ENCODE measurements at regions not wholly inside any gene's neighbourhood (a gene's known extent, or its start where the extent isn't known, plus 50 kb on each side); places are given as distances from the start of the nearest gene placed in this dataset.

GRCh38 chr18:6638447-6638846 lies 91.1 kb upstream of the ARHGAP28 start:
- no peaks in the 10 kb centered on the region for H3K9me3 ChIP-seq (ENCODE audit: control insufficient read depth, low read length)
- no peak overlapping the region for H3K4me3 ChIP-seq (ENCODE audit: insufficient read depth, low read depth, low read length)
- peaks cover 5% of the 10 kb centered on the region for H3K4me1 ChIP-seq (ENCODE audit: control insufficient read depth, insufficient read depth, low read length)
- 90 to 96% methylated on average over 3 to 5 of the region's 5 CpGs for WGBS, 2 experiments
- H3K27ac ChIP-seq (ENCODE audit: insufficient read depth, low read depth, low read length, poor library complexity, severe bottlenecking) = no peak overlapping the region
- no peaks in the 10 kb centered on the region for H3K27me3 ChIP-seq (ENCODE audit: control insufficient read depth, insufficient read depth, low read length, poor library complexity, severe bottlenecking)
- no peaks in the 10 kb centered on the region for H3K36me3 ChIP-seq (ENCODE audit: control insufficient read depth, insufficient read depth, low read length)

DNA sequence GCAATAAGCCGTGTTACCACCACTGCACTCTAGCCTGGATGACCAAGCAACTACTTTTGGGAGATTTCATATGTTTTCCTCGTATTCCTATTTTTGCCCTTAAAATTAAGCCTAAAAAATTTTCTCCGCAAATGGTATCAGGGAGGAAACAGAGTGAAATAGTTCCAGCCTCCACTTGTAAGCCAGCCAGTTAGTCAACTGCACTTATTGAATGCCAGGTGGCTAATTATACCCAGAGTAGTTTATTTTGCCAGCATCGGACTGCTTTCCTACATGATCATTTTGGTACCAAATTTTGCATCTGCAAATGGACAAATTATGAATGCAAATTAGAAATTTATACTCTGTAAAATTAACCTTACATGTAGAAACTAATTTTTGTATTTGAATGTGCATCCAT lies 90.2 kb upstream of the ARHGAP28 start:
- Histone ChIP-seq H3K4me3 (ENCODE audit: insufficient read depth, low read depth, low read length) (no peak overlapping the region), H3K4me1 (ENCODE audit: control insufficient read depth, insufficient read depth, low read length) (no peaks in the 10 kb centered on the region), H3K9me3 (ENCODE audit: control insufficient read depth, low read length) (peaks cover 4% of the 10 kb centered on the region), H3K27ac (ENCODE audit: insufficient read depth, low read depth, low read length, poor library complexity, severe bottlenecking) (no peak overlapping the region), H3K27me3 (ENCODE audit: control insufficient read depth, insufficient read depth, low read length, poor library complexity, severe bottlenecking) (no peaks in the 10 kb centered on the region), H3K36me3 (ENCODE audit: control insufficient read depth, insufficient read depth, low read length) (no peaks in the 10 kb centered on the region)
- 91 to 93% methylated on average over 4 of the region's 4 CpGs for WGBS, 2 experiments

- no peak overlapping the region for H3K4me3 ChIP-seq (ENCODE audit: insufficient read depth, low read depth, low read length)
- 62 to 63% methylated on average over 7 to 9 of the region's 10 CpGs for WGBS, 2 experiments
- H3K9me3 ChIP-seq (ENCODE audit: control insufficient read depth, low read length) = peaks cover 4% of the 10 kb centered on the region
- H3K27me3 ChIP-seq (ENCODE audit: control insufficient read depth, insufficient read depth, low read length, poor library complexity, severe bottlenecking) = no peaks in the 10 kb centered on the region
- no peak overlapping the region for H3K27ac ChIP-seq (ENCODE audit: insufficient read depth, low read depth, low read length, poor library complexity, severe bottlenecking)
- no peaks in the 10 kb centered on the region for H3K36me3 ChIP-seq (ENCODE audit: control insufficient read depth, insufficient read depth, low read length)
- peaks cover 9% of the 10 kb centered on the region for H3K4me1 ChIP-seq (ENCODE audit: control insufficient read depth, insufficient read depth, low read length)
These were observed 84.5 kb upstream of the ARHGAP28 start for GRCh38 chr18:6644836-6645627.

- peaks cover 9% of the 10 kb centered on the region for H3K4me1 ChIP-seq (ENCODE audit: control insufficient read depth, insufficient read depth, low read length)
- no peak overlapping the region for H3K27ac ChIP-seq (ENCODE audit: insufficient read depth, low read depth, low read length, poor library complexity, severe bottlenecking)
- 68% methylated on average over 5 of the region's 5 CpGs for WGBS, 2 experiments
- no peaks in the 10 kb centered on the region for H3K27me3 ChIP-seq (ENCODE audit: control insufficient read depth, insufficient read depth, low read length, poor library complexity, severe bottlenecking)
- no peak overlapping the region for H3K4me3 ChIP-seq (ENCODE audit: insufficient read depth, low read depth, low read length)
- H3K36me3 ChIP-seq (ENCODE audit: control insufficient read depth, insufficient read depth, low read length) = no peaks in the 10 kb centered on the region
- H3K9me3 ChIP-seq (ENCODE audit: control insufficient read depth, low read length) = peaks cover 4% of the 10 kb centered on the region
These were observed 82.7 kb upstream of the ARHGAP28 start for GRCh38 chr18:6646801-6647200.

- H3K4me3 ChIP-seq (ENCODE audit: insufficient read depth, low read depth, low read length) = no peak overlapping the region
- no peak overlapping the region for H3K27ac ChIP-seq (ENCODE audit: insufficient read depth, low read depth, low read length, poor library complexity, severe bottlenecking)
- 81% methylated on average over 1 of the region's 1 CpG; no CpG with 5 or more reads in 1 of the 2 experiments for WGBS, 2 experiments
These were observed 80.9 kb upstream of the ARHGAP28 start for GRCh38 chr18:6648581-6648980.

GRCh38 chr18:6649421-6650126 lies 79.9 kb upstream of the ARHGAP28 start:
- Histone ChIP-seq H3K9me3 (ENCODE audit: control insufficient read depth, low read length) (no peaks in the 10 kb centered on the region), H3K36me3 (ENCODE audit: control insufficient read depth, insufficient read depth, low read length) (no peaks in the 10 kb centered on the region), H3K4me1 (ENCODE audit: control insufficient read depth, insufficient read depth, low read length) (peaks cover 9% of the 10 kb centered on the region), H3K4me3 (ENCODE audit: insufficient read depth, low read depth, low read length) (no peak overlapping the region), H3K27ac (ENCODE audit: insufficient read depth, low read depth, low read length, poor library complexity, severe bottlenecking) (no peak overlapping the region), H3K27me3 (ENCODE audit: control insufficient read depth, insufficient read depth, low read length, poor library complexity, severe bottlenecking) (no peaks in the 10 kb centered on the region)
- 93 to 97% methylated on average over 3 of the region's 3 CpGs for WGBS, 2 experiments

More at GRCh38 chr18:6648581-6648980, 80.9 kb upstream of the ARHGAP28 start:
- H3K9me3 ChIP-seq (ENCODE audit: control insufficient read depth, low read length) = peaks cover 4% of the 10 kb centered on the region
- H3K27me3 ChIP-seq (ENCODE audit: control insufficient read depth, insufficient read depth, low read length, poor library complexity, severe bottlenecking) = no peaks in the 10 kb centered on the region
- H3K4me1 ChIP-seq (ENCODE audit: control insufficient read depth, insufficient read depth, low read length) = peaks cover 9% of the 10 kb centered on the region
- no peaks in the 10 kb centered on the region for H3K36me3 ChIP-seq (ENCODE audit: control insufficient read depth, insufficient read depth, low read length)

GRCh38 chr18:6650127-6650507 lies 79.4 kb upstream of the ARHGAP28 start:
- WGBS, 2 experiments = 82 to 83% methylated on average over 3 of the region's 3 CpGs
- Histone ChIP-seq H3K4me1 (ENCODE audit: control insufficient read depth, insufficient read depth, low read length) (peaks cover 9% of the 10 kb centered on the region), H3K36me3 (ENCODE audit: control insufficient read depth, insufficient read depth, low read length) (no peaks in the 10 kb centered on the region), H3K27me3 (ENCODE audit: control insufficient read depth, insufficient read depth, low read length, poor library complexity, severe bottlenecking) (no peaks in the 10 kb centered on the region), H3K27ac (ENCODE audit: insufficient read depth, low read depth, low read length, poor library complexity, severe bottlenecking) (no peak overlapping the region), H3K9me3 (ENCODE audit: control insufficient read depth, low read length) (no peaks in the 10 kb centered on the region), H3K4me3 (ENCODE audit: insufficient read depth, low read depth, low read length) (no peak overlapping the region)

DNA sequence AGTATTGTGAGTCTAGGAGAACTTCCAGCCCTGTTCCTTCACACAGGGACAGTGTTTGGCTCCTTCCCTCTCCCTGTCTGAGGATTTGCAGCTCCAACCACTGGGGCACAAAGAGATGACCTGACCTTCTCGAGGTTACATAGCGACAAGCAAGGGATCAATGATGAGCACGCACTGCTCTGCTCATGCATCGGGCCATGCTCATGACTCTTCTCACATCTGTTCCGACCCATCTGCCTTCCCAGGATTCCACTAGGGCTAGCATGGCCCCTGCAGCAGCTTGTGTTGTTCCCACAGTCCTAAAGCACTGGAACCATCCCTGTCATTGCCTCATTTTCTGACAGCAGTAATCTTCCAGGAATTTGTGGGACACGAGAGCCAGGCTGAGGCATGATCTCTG lies 78.8 kb upstream of the ARHGAP28 start:
- Histone ChIP-seq H3K36me3 (ENCODE audit: control insufficient read depth, insufficient read depth, low read length) (no peaks in the 10 kb centered on the region), H3K27ac (ENCODE audit: insufficient read depth, low read depth, low read length, poor library complexity, severe bottlenecking) (no peak overlapping the region), H3K9me3 (ENCODE audit: control insufficient read depth, low read length) (no peaks in the 10 kb centered on the region), H3K4me1 (ENCODE audit: control insufficient read depth, insufficient read depth, low read length) (peaks cover 9% of the 10 kb centered on the region), H3K27me3 (ENCODE audit: control insufficient read depth, insufficient read depth, low read length, poor library complexity, severe bottlenecking) (no peaks in the 10 kb centered on the region), H3K4me3 (ENCODE audit: insufficient read depth, low read depth, low read length) (no peak overlapping the region)
- 78 to 80% methylated on average over 6 of the region's 6 CpGs for WGBS, 2 experiments

GRCh38 chr18:6652098-6652497 lies 77.4 kb upstream of the ARHGAP28 start:
- H3K36me3 ChIP-seq (ENCODE audit: control insufficient read depth, insufficient read depth, low read length) = no peaks in the 10 kb centered on the region
- H3K4me3 ChIP-seq (ENCODE audit: insufficient read depth, low read depth, low read length) = no peak overlapping the region
- no peaks in the 10 kb centered on the region for H3K27me3 ChIP-seq (ENCODE audit: control insufficient read depth, insufficient read depth, low read length, poor library complexity, severe bottlenecking)
- no peaks in the 10 kb centered on the region for H3K4me1 ChIP-seq (ENCODE audit: control insufficient read depth, insufficient read depth, low read length)
- no peak overlapping the region for H3K27ac ChIP-seq (ENCODE audit: insufficient read depth, low read depth, low read length, poor library complexity, severe bottlenecking)
- no peaks in the 10 kb centered on the region for H3K9me3 ChIP-seq (ENCODE audit: control insufficient read depth, low read length)

DNA sequence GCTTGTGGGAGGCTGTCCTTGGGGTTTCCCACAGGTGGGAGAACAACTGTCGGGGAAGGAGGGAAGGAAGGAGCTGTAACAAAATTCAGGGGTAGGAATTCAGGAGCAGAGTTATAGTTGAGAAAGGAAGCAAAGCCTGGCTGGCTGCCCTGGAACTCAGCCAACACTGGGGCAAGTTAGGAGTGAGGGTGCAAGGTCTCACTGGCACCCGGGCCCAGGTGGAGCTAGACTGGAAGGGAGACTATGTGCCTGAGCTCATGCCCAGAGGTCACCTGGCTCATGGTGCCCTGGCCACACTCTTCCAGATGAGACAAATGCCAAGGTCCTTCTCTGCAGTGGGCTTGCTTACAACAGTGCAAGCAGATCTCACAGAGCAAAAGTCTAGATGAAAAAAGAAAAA lies 75.6 kb upstream of the ARHGAP28 start:
- no peak overlapping the region for H3K4me3 ChIP-seq (ENCODE audit: insufficient read depth, low read depth, low read length)
- H3K4me1 ChIP-seq (ENCODE audit: control insufficient read depth, insufficient read depth, low read length) = no peaks in the 10 kb centered on the region
- no peaks in the 10 kb centered on the region for H3K27me3 ChIP-seq (ENCODE audit: control insufficient read depth, insufficient read depth, low read length, poor library complexity, severe bottlenecking)
- no peak overlapping the region for H3K27ac ChIP-seq (ENCODE audit: insufficient read depth, low read depth, low read length, poor library complexity, severe bottlenecking)
- no peaks in the 10 kb centered on the region for H3K36me3 ChIP-seq (ENCODE audit: control insufficient read depth, insufficient read depth, low read length)
- no peaks in the 10 kb centered on the region for H3K9me3 ChIP-seq (ENCODE audit: control insufficient read depth, low read length)
- WGBS, 2 experiments = 93 to 94% methylated on average over 2 of the region's 2 CpGs
